HCT116 (cell line): ENCODE measurements at regions not wholly inside any gene's neighbourhood (a gene's known extent, or its start where the extent isn't known, plus 50 kb on each side); places are given as distances from the start of the nearest gene placed in this dataset.

Experiments used
- ATAC-seq: fragments of 200-7000 bp; cut with Tn5 transposase; 2 replicates; pipeline ENCODE4 v1.9.1; 2020; ENCODE audit warnings: mild to moderate bottlenecking, moderate library complexity
- BruUV-seq: library from RNA; stranded (reverse); fragments of 400-500 nt; replicated peaks from 2 replicates; lab custom pipeline; 2021; lab: Mats Ljungman, UMichigan
- CTCF ChIA-PET: fragments of 300-600 bp; sonication (Branson Sonifier 250); formaldehyde crosslinking; loops from one replicate; lab custom pipeline; 2021; ENCODE audit warnings: antibody characterized with exemption; lab: Charles Lee
- POLR2A ChIA-PET: fragments of 300-600, 350-600 bp; sonication (Branson Sonifier 250); formaldehyde crosslinking; loops from one replicate; lab custom pipeline; 2021; ENCODE audit warnings: antibody characterized with exemption; lab: Charles Lee
- RAD21 ChIA-PET, 2 experiments: fragments of 300-600 bp; sonication (Branson Sonifier 250); formaldehyde crosslinking; loops; one replicate each; lab custom pipeline; 2023; ENCODE audit warnings: low total read pairs in 2 of 2; ENCODE audit not compliant: uncharacterized antibody in 2 of 2, unreplicated experiment in 2 of 2, low non-redundant PET in 1 of 2; lab: Charles Lee
- DNase-seq: peaks from one replicate; pipeline ENCODE4 v3.0.0-alpha.2; 2010; ENCODE audit warnings: low read depth, low spot score
- H2AFZ ChIP-seq: fragments of 200-600 bp; shearing (Covaris generic), sonication (generic); 2 replicates; pipeline ENCODE4 v1.6.1; 2017; ENCODE audit warnings: low read depth, mixed run types, mixed read lengths, antibody characterized with exemption, low read length; ENCODE audit not compliant: poor library complexity, severe bottlenecking
- H3K27ac ChIP-seq: 2 replicates; pipeline ENCODE4 v1.5.1; 2012; ENCODE audit warnings: low read depth, low read length
- H3K27me3 ChIP-seq: fragments of 200-600 bp; sonication (generic); 2 replicates; pipeline ENCODE4 v1.6.1; 2016; ENCODE audit warnings: mixed run types, low read length, mixed read lengths; ENCODE audit not compliant: insufficient read depth
- H3K36me3 ChIP-seq, 2 experiments: fragments of 200-500 bp in 1 of 2; fragments of 200-600 bp in 1 of 2; sonication (Bioruptor generic) in 1 of 2; sonication (generic) in 1 of 2; 2 replicates each; pipeline versions ENCODE4 v1.5.1 to v1.6.1; 2014 to 2016; ENCODE audit warnings: low read length in 2 of 2, inconsistent platforms in 1 of 2, mixed read lengths in 1 of 2, mixed run types in 1 of 2; ENCODE audit not compliant: insufficient read depth in 2 of 2, control insufficient read depth in 1 of 2
- H3K4me1 ChIP-seq, 2 experiments: fragments of 200-600 bp in 1 of 2; sonication (generic) in 1 of 2; 2 replicates each; pipeline versions ENCODE4 v1.5.1 to v1.6.1; 2012 to 2017; ENCODE audit warnings: low read length in 2 of 2, inconsistent platforms in 1 of 2, mild to moderate bottlenecking in 1 of 2, mixed read lengths in 1 of 2, mixed run types in 1 of 2, moderate library complexity in 1 of 2; ENCODE audit not compliant: insufficient read depth in 2 of 2, control insufficient read depth in 1 of 2
- H3K4me2 ChIP-seq: fragments of 200-600 bp; sonication (generic); 2 replicates; pipeline ENCODE4 v1.6.1; 2017; ENCODE audit warnings: mixed run types, low read length, mixed read lengths
- H3K4me3 ChIP-seq, 2 experiments: fragments of 200-600 bp in 1 of 2; sonication (generic) in 1 of 2; replicated peaks in 1 of 2; 2 replicates each; pipeline ENCODE4 v1.5.1; 2011 to 2016; ENCODE audit warnings: low read length in 2 of 2, control low read depth in 1 of 2, low read depth in 1 of 2, mild to moderate bottlenecking in 1 of 2, mixed read lengths in 1 of 2, mixed run types in 1 of 2
- H3K79me2 ChIP-seq: fragments of 200-600 bp; sonication (generic); 2 replicates; pipeline ENCODE4 v1.6.1; 2017; ENCODE audit warnings: mild to moderate bottlenecking, mixed run types, low read length, moderate library complexity, mixed read lengths; ENCODE audit not compliant: insufficient read depth
- H3K9ac ChIP-seq: fragments of 200-600 bp; sonication (generic); 2 replicates; pipeline ENCODE4 v1.6.1; 2016; ENCODE audit warnings: low read length, mixed read lengths
- H3K9me2 ChIP-seq: fragments of 200-600 bp; sonication (generic), shearing (Covaris generic); 2 replicates; pipeline ENCODE4 v1.6.1; 2017; ENCODE audit warnings: mixed run types, mild to moderate bottlenecking, moderate library complexity; ENCODE audit not compliant: insufficient read depth
- H3K9me3 ChIP-seq, 2 experiments: fragments of 200-500 bp in 1 of 2; fragments of 200-600 bp in 1 of 2; sonication (Bioruptor generic) in 1 of 2; sonication (generic) in 1 of 2; 2 replicates each; pipeline ENCODE4 v1.6.1; 2014 to 2017; ENCODE audit warnings: low read length in 2 of 2, mixed read lengths in 2 of 2, inconsistent platforms in 1 of 2, low read depth in 1 of 2, mild to moderate bottlenecking in 1 of 2, mixed run types in 1 of 2, moderate library complexity in 1 of 2; ENCODE audit not compliant: control insufficient read depth in 1 of 2, insufficient read depth in 1 of 2
- H4K20me1 ChIP-seq: fragments of 200-600 bp; sonication (generic), shearing (Covaris generic); 2 replicates; pipeline ENCODE4 v1.6.1; 2017; ENCODE audit warnings: mixed run types, mild to moderate bottlenecking, moderate library complexity; ENCODE audit not compliant: insufficient read depth
- ATF3 ChIP-seq: IDR thresholded peaks from 2 replicates; pipeline ENCODE4 v1.6.1; 2012
- CBX3 ChIP-seq: IDR thresholded peaks from 2 replicates; pipeline ENCODE4 v1.6.1; 2012; ENCODE audit warnings: low read depth
- CEBPB ChIP-seq: IDR thresholded peaks from 2 replicates; pipeline ENCODE4 v1.6.1; 2012; ENCODE audit warnings: low read depth
- EZH2phosphoT487 ChIP-seq: fragments of 200-600 bp; IDR thresholded peaks from 2 replicates; pipeline ENCODE4 v1.6.1; 2018; ENCODE audit warnings: antibody characterized with exemption, borderline replicate concordance
- FOSL1 ChIP-seq: IDR thresholded peaks from 2 replicates; pipeline ENCODE4 v1.6.1; 2012; ENCODE audit warnings: low read depth
- JUND ChIP-seq: IDR thresholded peaks from 2 replicates; pipeline ENCODE4 v1.6.1; 2012
- POLR2A ChIP-seq: IDR thresholded peaks from 2 replicates; pipeline ENCODE4 v1.7.0; 2011; ENCODE audit warnings: borderline replicate concordance; ENCODE audit not compliant: insufficient read depth, insufficient read length; ENCODE audit errors: extremely low read depth
- POLR2AphosphoS5 ChIP-seq: IDR thresholded peaks from 2 replicates; pipeline ENCODE4 v1.6.1; 2011; ENCODE audit warnings: mild to moderate bottlenecking, low read depth, low read length, moderate library complexity
- RAD21 ChIP-seq: IDR thresholded peaks from 2 replicates; pipeline ENCODE4 v1.6.1; 2012; ENCODE audit warnings: low read depth, mild to moderate bottlenecking
- SP1 ChIP-seq: IDR thresholded peaks from 2 replicates; pipeline ENCODE4 v1.6.1; 2012; ENCODE audit warnings: low read depth
- SRF ChIP-seq: IDR thresholded peaks from 2 replicates; pipeline ENCODE4 v1.6.1; 2012; ENCODE audit warnings: low read depth
- TCF7L2 ChIP-seq: IDR thresholded peaks from 2 replicates; pipeline ENCODE4 v1.7.0; 2011; ENCODE audit warnings: borderline replicate concordance, inconsistent platforms; ENCODE audit not compliant: insufficient read depth, insufficient read length; ENCODE audit errors: extremely low read depth
- YY1 ChIP-seq: IDR thresholded peaks from 2 replicates; pipeline ENCODE4 v1.6.1; 2011; ENCODE audit warnings: low read length, low read depth, moderate library complexity, mild to moderate bottlenecking; ENCODE audit not compliant: insufficient replicate concordance; ENCODE audit errors: extremely low read depth
- ZBTB33 ChIP-seq: IDR thresholded peaks from 2 replicates; pipeline ENCODE4 v1.6.1; 2011; ENCODE audit warnings: mild to moderate bottlenecking, low read length, moderate library complexity; ENCODE audit not compliant: insufficient replicate concordance; ENCODE audit errors: extremely low read depth
- ZFX ChIP-seq: fragments of 450-650 bp; IDR thresholded peaks from 2 replicates; pipeline ENCODE4 v1.6.1; 2017
- intact Hi-C: fragments of 100-400 bp; cut with micrococcal nuclease; formaldehyde crosslinking; loops from 2 replicates; pipeline ENCODE4 v1.10.0; 2022
- TF ChIP-seq, protein P1 (sequence below): IDR thresholded peaks from 2 replicates; pipeline ENCODE4 v1.6.1; 2012
- TF ChIP-seq, protein P2 (sequence below): IDR thresholded peaks from 2 replicates; pipeline ENCODE4 v1.6.1; 2012; ENCODE audit warnings: low read depth

- BruUV-seq: no TSS peak
- ChIA-PET POLR2A (no interaction called here), RAD21 (no interaction called here)
- no peak overlapping the region for H3K27ac ChIP-seq
- no peak for TF ChIP-seq SP1
- no peak for TF ChIP-seq JUND
- no peak for TF ChIP-seq ZBTB33
- no peak for TF ChIP-seq TCF7L2
- TF ChIP-seq, all 23 proteins: peak for 0
- peaks cover 0 to 12% of the 10 kb centered on the region in 2 experiments; a peak in 1 of 4 replicates for H3K4me1 ChIP-seq
- no peak for DNase-seq
- no peak overlapping the region for H3K4me3 ChIP-seq
- no peak overlapping the region for H3K4me2 ChIP-seq
- no peaks in the 10 kb centered on the region for H3K36me3 ChIP-seq
- no peak overlapping the region for H2AFZ ChIP-seq
- no peaks in the 10 kb centered on the region for H4K20me1 ChIP-seq
- CTCF ChIA-PET: no interaction called here
- H3K79me2 ChIP-seq: no peaks in the 10 kb centered on the region
- no peak for ATAC-seq
- H3K9me2 ChIP-seq: no peaks in the 10 kb centered on the region
- no peaks in the 10 kb centered on the region for H3K9me3 ChIP-seq
- H3K27me3 ChIP-seq: no peaks in the 10 kb centered on the region
- no peak overlapping the region for H3K9ac ChIP-seq
- intact Hi-C loops: no loop called here
These were observed 232.3 kb upstream of the KITLG start for GRCh38 chr12:88812610-88813009.

- H3K9me2 ChIP-seq: no peaks in the 10 kb centered on the region
- no TSS peak for BruUV-seq
- POLR2A ChIA-PET: no interaction called here
- TF ChIP-seq FOSL1: no peak
- TF ChIP-seq SRF: no peak
- TF ChIP-seq POLR2AphosphoS5: no peak
- TF ChIP-seq POLR2A: no peak
- no peak for TF ChIP-seq YY1
- TF ChIP-seq CBX3: no peak
- TF ChIP-seq RAD21: no peak
- TF ChIP-seq CEBPB: no peak
- TF ChIP-seq, protein P1, sequence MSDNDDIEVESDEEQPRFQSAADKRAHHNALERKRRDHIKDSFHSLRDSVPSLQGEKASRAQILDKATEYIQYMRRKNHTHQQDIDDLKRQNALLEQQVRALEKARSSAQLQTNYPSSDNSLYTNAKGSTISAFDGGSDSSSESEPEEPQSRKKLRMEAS: no peak
- no peak for TF ChIP-seq ZFX
- no peak for TF ChIP-seq EZH2phosphoT487
- TF ChIP-seq ATF3: no peak
- TF ChIP-seq SP1: no peak
- TF ChIP-seq, protein P2, sequence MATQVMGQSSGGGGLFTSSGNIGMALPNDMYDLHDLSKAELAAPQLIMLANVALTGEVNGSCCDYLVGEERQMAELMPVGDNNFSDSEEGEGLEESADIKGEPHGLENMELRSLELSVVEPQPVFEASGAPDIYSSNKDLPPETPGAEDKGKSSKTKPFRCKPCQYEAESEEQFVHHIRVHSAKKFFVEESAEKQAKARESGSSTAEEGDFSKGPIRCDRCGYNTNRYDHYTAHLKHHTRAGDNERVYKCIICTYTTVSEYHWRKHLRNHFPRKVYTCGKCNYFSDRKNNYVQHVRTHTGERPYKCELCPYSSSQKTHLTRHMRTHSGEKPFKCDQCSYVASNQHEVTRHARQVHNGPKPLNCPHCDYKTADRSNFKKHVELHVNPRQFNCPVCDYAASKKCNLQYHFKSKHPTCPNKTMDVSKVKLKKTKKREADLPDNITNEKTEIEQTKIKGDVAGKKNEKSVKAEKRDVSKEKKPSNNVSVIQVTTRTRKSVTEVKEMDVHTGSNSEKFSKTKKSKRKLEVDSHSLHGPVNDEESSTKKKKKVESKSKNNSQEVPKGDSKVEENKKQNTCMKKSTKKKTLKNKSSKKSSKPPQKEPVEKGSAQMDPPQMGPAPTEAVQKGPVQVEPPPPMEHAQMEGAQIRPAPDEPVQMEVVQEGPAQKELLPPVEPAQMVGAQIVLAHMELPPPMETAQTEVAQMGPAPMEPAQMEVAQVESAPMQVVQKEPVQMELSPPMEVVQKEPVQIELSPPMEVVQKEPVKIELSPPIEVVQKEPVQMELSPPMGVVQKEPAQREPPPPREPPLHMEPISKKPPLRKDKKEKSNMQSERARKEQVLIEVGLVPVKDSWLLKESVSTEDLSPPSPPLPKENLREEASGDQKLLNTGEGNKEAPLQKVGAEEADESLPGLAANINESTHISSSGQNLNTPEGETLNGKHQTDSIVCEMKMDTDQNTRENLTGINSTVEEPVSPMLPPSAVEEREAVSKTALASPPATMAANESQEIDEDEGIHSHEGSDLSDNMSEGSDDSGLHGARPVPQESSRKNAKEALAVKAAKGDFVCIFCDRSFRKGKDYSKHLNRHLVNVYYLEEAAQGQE: no peak
These were observed 230.5 kb upstream of the KITLG start for GRCh38 chr12:88810806-88811205.

More at GRCh38 chr12:88810806-88811205, 230.5 kb upstream of the KITLG start:
- Histone ChIP-seq H3K27me3 (no peaks in the 10 kb centered on the region), H4K20me1 (no peaks in the 10 kb centered on the region), H3K9me3 (no peaks in the 10 kb centered on the region), H3K27ac (no peak overlapping the region), H3K4me3 (no peak overlapping the region), H3K36me3 (no peaks in the 10 kb centered on the region), H3K9ac (no peak overlapping the region), H3K4me1 (no peaks in the 10 kb centered on the region; a peak in 1 of 4 replicates), H3K4me2 (no peak overlapping the region), H2AFZ (no peak overlapping the region), H3K79me2 (no peaks in the 10 kb centered on the region)
- ATAC-seq (no peak), DNase-seq (no peak)
- intact Hi-C loops: no loop called here
- ChIA-PET CTCF (no interaction called here), RAD21 (no interaction called here)
